ENCODE measurements at regions not wholly inside any gene's neighbourhood (a gene's known extent, or its start where the extent isn't known, plus 50 kb on each side); places are given as distances from the start of the nearest gene placed in this dataset.
"Not testable (repeated sequence)": the region's sequence is repeated elsewhere in the genome, so short reads cannot be mapped to it uniquely, and the experiment has no call there.

DNA sequence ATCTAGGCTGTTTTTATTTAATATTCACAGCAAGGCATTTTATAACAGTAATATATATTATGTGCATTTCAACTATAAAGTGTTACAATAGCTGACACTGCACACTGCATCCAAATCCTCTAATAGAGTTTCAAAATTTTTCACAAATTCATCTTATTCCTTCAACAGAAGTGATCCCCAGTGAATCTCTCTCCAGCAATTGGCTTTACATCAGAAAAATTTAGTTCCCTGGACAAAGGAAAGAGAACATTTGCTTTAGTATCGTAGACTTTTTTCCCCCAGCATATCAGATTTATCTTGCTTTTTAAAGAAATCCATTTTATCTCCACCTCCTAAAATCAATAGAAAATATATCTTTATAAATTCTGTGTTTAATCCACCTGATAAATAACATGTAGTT, 868.6 kb downstream of the TBL1XR1 start:
- no peaks in the 10 kb centered on the region for H3K36me3 ChIP-seq (ENCODE audit: control insufficient read depth, insufficient read depth, low read length)
- H3K27me3 ChIP-seq (ENCODE audit: control insufficient read depth, insufficient read depth, low read length): no peaks in the 10 kb centered on the region
- TF ChIP-seq, protein P1, sequence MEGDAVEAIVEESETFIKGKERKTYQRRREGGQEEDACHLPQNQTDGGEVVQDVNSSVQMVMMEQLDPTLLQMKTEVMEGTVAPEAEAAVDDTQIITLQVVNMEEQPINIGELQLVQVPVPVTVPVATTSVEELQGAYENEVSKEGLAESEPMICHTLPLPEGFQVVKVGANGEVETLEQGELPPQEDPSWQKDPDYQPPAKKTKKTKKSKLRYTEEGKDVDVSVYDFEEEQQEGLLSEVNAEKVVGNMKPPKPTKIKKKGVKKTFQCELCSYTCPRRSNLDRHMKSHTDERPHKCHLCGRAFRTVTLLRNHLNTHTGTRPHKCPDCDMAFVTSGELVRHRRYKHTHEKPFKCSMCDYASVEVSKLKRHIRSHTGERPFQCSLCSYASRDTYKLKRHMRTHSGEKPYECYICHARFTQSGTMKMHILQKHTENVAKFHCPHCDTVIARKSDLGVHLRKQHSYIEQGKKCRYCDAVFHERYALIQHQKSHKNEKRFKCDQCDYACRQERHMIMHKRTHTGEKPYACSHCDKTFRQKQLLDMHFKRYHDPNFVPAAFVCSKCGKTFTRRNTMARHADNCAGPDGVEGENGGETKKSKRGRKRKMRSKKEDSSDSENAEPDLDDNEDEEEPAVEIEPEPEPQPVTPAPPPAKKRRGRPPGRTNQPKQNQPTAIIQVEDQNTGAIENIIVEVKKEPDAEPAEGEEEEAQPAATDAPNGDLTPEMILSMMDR (IDR thresholded peaks at IDR 0.05; ENCODE audit: insufficient read depth, low read length, poor library complexity, severe bottlenecking): no peak
- no peak overlapping the region for H3K4me3 ChIP-seq (ENCODE audit: low read depth, low read length)
- DNase-seq (ENCODE audit: low read depth): no peak

DNA sequence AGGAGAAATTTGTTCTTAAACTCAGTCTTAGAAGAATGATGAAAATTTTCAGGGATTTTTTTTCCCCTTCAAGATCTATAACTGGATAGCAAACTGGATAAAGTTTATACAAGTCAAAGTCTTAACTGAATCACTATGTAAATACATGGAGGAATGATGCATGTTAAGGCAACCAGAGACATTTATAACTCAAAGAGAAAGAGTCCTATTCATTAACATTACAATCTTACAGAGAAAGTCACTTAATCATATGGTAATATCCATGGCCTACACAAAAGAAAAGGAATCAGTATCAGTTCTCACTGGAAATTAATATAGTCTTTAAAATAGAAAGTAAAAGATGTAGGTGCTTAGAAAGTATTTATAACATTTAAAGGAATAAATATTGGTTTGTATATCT, 869.1 kb downstream of the TBL1XR1 start:
- H3K36me3 ChIP-seq (ENCODE audit: control insufficient read depth, insufficient read depth, low read length): no peaks in the 10 kb centered on the region
- DNase-seq (ENCODE audit: low read depth): no peak
- no peak overlapping the region for H3K4me3 ChIP-seq (ENCODE audit: low read depth, low read length)
- H3K27me3 ChIP-seq (ENCODE audit: control insufficient read depth, insufficient read depth, low read length): no peaks in the 10 kb centered on the region
- TF ChIP-seq, protein P1 (IDR thresholded peaks at IDR 0.05; ENCODE audit: insufficient read depth, low read length, poor library complexity, severe bottlenecking): no peak

DNA sequence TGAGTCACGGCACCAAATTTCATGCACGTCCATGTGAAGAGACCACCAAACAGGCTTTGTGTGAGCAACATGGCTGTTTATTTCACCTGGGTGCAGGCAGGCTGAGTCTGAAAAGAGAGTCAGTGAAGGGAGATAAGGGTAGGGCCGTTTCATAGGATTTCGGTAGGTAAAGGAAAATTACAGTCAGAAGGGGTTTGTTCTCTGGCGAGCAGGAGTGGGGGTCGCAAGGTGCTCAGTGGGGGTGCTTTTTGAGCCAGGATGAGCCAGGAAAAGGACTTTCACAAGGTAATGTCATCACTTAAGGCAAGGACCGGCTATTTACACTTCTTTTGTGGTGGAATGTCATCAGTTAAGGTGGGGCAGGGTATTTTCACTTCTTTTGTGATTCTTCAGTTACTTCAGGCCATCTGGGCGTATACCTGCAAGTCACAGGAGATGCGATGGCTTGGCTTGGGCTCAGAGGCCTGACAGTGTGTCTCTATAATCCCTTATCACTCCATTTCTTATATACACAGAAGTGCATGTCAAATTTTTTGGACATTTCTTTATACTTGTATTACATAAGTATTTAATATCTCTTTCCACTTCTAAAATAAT, 870.3 kb downstream of the TBL1XR1 start:
- not testable (repeated sequence) for H3K27me3 ChIP-seq (ENCODE audit: control insufficient read depth, insufficient read depth, low read length); H3K36me3 ChIP-seq (ENCODE audit: control insufficient read depth, insufficient read depth, low read length); H3K4me3 ChIP-seq (ENCODE audit: low read depth, low read length); DNase-seq (ENCODE audit: low read depth)

DNA sequence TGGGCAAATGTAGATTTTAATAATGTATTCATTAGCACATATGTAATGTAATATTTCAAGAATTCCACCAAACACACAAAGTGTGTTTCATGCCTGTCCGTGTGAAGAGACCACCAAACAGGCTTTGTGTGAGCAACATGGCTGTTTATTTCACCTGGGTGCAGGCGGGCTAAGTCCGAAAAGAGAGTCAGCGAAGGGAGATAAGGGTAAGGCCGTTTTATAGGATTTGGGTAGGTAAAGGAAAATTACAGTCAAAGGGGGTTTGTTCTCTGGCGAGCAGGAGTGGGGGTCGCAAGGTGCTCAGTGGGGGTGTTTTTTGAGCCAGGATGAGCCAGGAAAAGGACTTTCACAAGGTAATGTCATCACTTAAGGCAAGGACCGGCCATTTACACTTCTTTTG, 875.8 kb downstream of the TBL1XR1 start:
- not testable (repeated sequence) for H3K4me3 ChIP-seq (ENCODE audit: low read depth, low read length); H3K36me3 ChIP-seq (ENCODE audit: control insufficient read depth, insufficient read depth, low read length); DNase-seq (ENCODE audit: low read depth)

DNA sequence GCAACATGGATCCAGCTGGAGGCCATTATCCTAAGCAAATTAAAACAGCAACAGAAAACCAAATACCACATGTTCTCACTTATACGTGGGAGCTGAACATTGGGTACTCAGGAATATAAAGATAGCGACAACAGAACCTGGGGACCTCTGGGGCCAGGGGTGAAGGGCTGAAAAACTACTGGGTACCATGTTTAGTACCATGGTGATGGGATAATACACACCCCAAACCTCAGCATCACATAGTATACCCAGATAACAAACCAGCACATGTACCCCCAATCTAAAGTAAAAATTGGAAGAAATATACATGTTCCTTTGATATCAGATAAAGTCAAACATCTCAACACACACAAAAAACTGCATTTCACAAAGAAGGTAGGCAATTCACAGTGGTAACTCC, 876.2 kb downstream of the TBL1XR1 start:
- Histone ChIP-seq H3K36me3 (ENCODE audit: control insufficient read depth, insufficient read depth, low read length) (no peaks in the 10 kb centered on the region), H3K27me3 (ENCODE audit: control insufficient read depth, insufficient read depth, low read length) (no peaks in the 10 kb centered on the region), H3K4me3 (ENCODE audit: low read depth, low read length) (no peak overlapping the region)
- no peak for DNase-seq (ENCODE audit: low read depth)
- TF ChIP-seq, protein P1 (IDR thresholded peaks at IDR 0.05; ENCODE audit: insufficient read depth, low read length, poor library complexity, severe bottlenecking): no peak

More for the DNA sequence above, 875.8 kb downstream of the TBL1XR1 start:
- not testable (repeated sequence) for H3K27me3 ChIP-seq (ENCODE audit: control insufficient read depth, insufficient read depth, low read length)

DNA sequence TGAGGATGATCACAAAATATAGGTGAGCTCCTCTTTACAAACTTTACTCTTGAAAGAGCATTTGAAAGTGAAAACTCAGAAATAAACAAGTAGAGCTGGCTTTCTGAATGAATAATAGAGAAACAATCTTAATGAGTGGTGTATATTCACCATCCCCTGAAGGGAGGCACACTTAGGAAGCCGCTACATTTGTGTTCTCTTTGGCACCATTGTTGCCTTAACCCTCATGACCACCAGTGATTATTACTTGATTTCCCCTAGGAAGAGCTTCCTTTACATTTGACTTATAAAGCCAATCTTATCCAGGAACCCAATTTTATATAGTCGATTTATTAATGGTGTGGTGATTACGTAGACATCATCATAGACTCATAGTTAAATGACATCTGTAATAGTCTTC, 883.9 kb downstream of the TBL1XR1 start:
- H3K36me3 ChIP-seq (ENCODE audit: control insufficient read depth, insufficient read depth, low read length): no peaks in the 10 kb centered on the region
- H3K4me3 ChIP-seq (ENCODE audit: low read depth, low read length): no peak overlapping the region
- DNase-seq (ENCODE audit: low read depth): no peak
- TF ChIP-seq, protein P1 (IDR thresholded peaks at IDR 0.05; ENCODE audit: insufficient read depth, low read length, poor library complexity, severe bottlenecking): no peak
- H3K27me3 ChIP-seq (ENCODE audit: control insufficient read depth, insufficient read depth, low read length): no peaks in the 10 kb centered on the region

DNA sequence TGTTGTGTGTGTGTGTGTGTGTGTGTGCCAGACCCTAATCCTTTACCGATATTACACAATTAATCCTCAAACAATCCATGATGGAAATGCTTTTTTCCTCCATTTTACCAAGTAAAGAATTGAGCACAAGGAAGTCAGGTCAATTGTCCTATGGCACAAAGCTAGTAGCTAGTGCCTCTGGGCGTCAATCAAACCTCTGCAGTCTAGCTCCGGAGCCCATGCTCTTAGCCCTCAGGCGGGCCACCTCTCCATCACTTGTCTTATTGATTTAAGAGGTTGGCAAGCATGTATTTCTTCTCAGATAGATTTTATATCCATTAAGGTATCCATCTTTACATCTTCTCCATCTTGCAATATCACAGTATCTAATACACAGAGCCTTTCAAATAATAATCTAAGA, 886.6 kb downstream of the TBL1XR1 start:
- Histone ChIP-seq H3K36me3 (ENCODE audit: control insufficient read depth, insufficient read depth, low read length) (no peaks in the 10 kb centered on the region), H3K27me3 (ENCODE audit: control insufficient read depth, insufficient read depth, low read length) (no peaks in the 10 kb centered on the region), H3K4me3 (ENCODE audit: low read depth, low read length) (no peak overlapping the region)
- TF ChIP-seq, protein P1 (IDR thresholded peaks at IDR 0.05; ENCODE audit: insufficient read depth, low read length, poor library complexity, severe bottlenecking): no peak
- no peak for DNase-seq (ENCODE audit: low read depth)

Measured in kidney epithelial cell (primary cell).